ENCODE measurements at regions not wholly inside any gene's neighbourhood (a gene's known extent, or its start where the extent isn't known, plus 50 kb on each side); places are given as distances from the start of the nearest gene placed in this dataset.

DNA sequence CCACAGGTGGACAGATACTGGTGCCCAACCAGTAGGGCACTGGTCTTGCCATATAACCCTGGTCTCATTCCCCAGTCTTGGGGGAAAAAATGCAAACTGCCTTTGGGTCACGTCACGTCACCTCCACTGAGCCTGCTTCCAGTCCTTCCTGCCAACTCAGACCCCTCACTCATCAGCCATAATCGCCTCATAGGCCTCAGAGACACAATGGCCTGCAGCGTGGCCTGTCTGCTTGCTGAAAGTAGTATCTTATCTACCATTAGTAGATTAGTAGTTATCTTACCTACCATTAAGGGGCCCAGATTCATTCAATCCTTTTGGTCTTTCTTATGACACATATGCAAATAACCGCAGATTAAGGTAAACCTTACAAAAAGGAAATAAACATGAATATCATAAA lies 93.8 kb downstream of the FAM174B start:
- no peak for TF ChIP-seq EZH2 (IDR thresholded peaks at IDR 0.05; ENCODE audit: borderline replicate concordance, low read depth, low read length, poor library complexity, severe bottlenecking)
- TF ChIP-seq, protein P1, sequence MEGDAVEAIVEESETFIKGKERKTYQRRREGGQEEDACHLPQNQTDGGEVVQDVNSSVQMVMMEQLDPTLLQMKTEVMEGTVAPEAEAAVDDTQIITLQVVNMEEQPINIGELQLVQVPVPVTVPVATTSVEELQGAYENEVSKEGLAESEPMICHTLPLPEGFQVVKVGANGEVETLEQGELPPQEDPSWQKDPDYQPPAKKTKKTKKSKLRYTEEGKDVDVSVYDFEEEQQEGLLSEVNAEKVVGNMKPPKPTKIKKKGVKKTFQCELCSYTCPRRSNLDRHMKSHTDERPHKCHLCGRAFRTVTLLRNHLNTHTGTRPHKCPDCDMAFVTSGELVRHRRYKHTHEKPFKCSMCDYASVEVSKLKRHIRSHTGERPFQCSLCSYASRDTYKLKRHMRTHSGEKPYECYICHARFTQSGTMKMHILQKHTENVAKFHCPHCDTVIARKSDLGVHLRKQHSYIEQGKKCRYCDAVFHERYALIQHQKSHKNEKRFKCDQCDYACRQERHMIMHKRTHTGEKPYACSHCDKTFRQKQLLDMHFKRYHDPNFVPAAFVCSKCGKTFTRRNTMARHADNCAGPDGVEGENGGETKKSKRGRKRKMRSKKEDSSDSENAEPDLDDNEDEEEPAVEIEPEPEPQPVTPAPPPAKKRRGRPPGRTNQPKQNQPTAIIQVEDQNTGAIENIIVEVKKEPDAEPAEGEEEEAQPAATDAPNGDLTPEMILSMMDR (conservative IDR thresholded peaks at IDR 0.05; ENCODE audit: low read depth, low read length) = no peak

All from A673 (cell line).